Natural killer cell treated with Interleukin-12 subunit alpha and Interleukin-12 subunit beta and Interleukin-15 and Interleukin-18, amount 100 ng/mL, for 72 hours (primary cell): ENCODE measurements at regions not wholly inside any gene's neighbourhood (a gene's known extent, or its start where the extent isn't known, plus 50 kb on each side); places are given as distances from the start of the nearest gene placed in this dataset.

Experiments used
- ATAC-seq, 2 donors: fragments of 150-1000 bp; cut with Tn5 transposase in 1 of 2; sonication (Bioruptor Pico), chemical (Tn5 transposase) in 1 of 2; 2 replicates each; pipeline ENCODE4 v1.10.0; 2021
- DNase-seq: peaks from one replicate; pipeline ENCODE4 v3.0.0; 2022; ENCODE audit warnings: low spot score
- H3K27ac Mint-ChIP-seq, 2 donors: 1 replicate in 1 of 2; 2 replicates in 1 of 2; pipeline ENCODE4 v1.8.0; 2022; ENCODE audit warnings: mixed read lengths in 2 of 2, mild to moderate bottlenecking in 1 of 2, moderate library complexity in 1 of 2
- H3K27me3 Mint-ChIP-seq, 2 donors: 1 replicate in 1 of 2; 2 replicates in 1 of 2; pipeline ENCODE4 v1.8.0; 2022; ENCODE audit warnings: mixed read lengths in 2 of 2
- H3K36me3 Mint-ChIP-seq: one replicate; pipeline ENCODE4 v1.8.0; 2022; ENCODE audit warnings: mixed read lengths
- H3K4me1 Mint-ChIP-seq, 2 donors: 1 replicate in 1 of 2; 2 replicates in 1 of 2; pipeline ENCODE4 v1.8.0; 2022; ENCODE audit warnings: low read depth in 2 of 2, mixed read lengths in 2 of 2, mild to moderate bottlenecking in 1 of 2
- H3K4me3 Mint-ChIP-seq: one replicate; pipeline ENCODE4 v1.8.0; 2022; ENCODE audit warnings: mixed read lengths
- H3K9me3 Mint-ChIP-seq: 2 replicates; pipeline ENCODE4 v1.8.0; 2022; ENCODE audit warnings: mixed read lengths

DNA sequence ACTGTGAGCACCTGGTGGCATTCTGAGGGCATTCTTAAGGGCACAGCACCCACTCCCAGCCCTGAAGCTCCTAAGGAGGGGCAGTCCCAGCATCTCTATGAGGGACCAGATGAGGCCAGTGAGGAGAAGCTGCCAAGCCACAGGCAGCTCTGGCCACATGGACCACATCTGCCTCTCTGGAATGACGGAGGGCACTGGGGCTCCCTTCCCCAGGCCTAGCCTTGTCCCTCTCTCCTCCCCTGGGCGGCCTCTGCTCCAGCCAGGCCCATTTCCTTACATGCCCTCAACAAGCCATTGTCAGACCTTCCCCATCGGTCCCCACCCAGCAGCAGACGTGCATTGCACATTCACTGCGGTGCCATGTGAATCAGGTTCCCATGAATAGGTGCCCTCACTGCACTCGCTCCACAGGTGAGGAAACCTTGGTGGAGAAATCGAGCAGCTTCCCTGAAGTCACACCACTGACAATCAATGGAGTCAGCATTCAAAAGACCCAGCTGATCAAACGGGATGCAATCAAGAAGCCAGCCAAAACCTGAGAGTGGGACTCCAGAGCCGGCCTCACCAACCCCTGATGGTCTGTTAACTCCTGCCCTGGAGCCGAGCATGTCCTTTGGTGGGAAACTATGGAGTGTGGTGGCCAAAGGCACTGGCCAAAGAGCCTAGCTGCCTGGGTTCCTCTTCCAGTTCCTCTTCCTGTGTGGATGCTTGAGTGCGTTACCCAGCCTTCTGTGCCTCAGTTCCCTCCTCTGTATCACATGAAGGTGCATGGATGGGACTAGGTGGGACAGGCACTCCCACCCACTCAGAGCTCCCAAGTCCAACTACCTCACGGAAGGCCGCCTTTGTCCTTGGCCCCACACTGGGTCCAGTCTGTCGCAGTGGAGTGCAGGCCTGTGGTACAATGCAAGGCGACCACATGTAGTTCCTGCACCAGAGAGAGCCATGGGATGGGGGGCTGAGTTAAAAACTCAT is 147.3 kb downstream of the ZFP36L2 start:
- Mint-ChIP-seq H3K4me3 (no peak overlapping the region), H3K9me3 (no peaks in the 10 kb centered on the region)
- ATAC-seq: no peak

GRCh38 chr2:43078301-43078700 is 148.1 kb downstream of the ZFP36L2 start:
- H3K27ac Mint-ChIP-seq: no peak overlapping the region
- no peaks in the 10 kb centered on the region for H3K27me3 Mint-ChIP-seq
- DNase-seq (no peak), ATAC-seq (no peak)
- H3K9me3 Mint-ChIP-seq: no peaks in the 10 kb centered on the region
- H3K4me1 Mint-ChIP-seq: peaks cover 0 to 7% of the 10 kb centered on the region in 2 donors
- H3K36me3 Mint-ChIP-seq: no peaks in the 10 kb centered on the region
- H3K4me3 Mint-ChIP-seq: no peak overlapping the region

More for the DNA sequence above, 147.3 kb downstream of the ZFP36L2 start:
- Mint-ChIP-seq H3K27me3 (no peaks in the 10 kb centered on the region), H3K36me3 (no peaks in the 10 kb centered on the region), H3K4me1 (peaks cover 0 to 7% of the 10 kb centered on the region in 2 donors), H3K27ac (no peak overlapping the region)
- no peak for DNase-seq

DNA sequence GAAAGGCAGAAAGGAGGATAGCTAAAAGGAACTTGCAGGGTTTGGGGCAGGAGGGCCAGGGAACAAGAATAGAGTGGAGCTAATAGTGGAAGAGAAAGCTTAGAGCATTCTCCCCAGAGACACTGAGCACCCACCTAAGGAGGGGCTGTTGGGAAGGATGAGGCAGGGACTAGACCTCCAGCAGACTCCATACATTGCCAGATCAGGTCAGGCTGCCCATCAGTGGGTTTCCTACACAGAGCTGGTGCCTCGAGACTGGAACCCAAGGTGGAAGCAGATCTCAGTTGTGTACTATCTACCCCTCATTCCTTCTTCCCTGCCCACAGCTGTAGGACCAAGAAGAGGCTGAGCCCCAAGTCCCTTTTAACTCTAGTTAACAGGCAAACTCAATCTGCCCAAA is 148.5 kb downstream of the ZFP36L2 start:
- no peak overlapping the region for H3K4me3 Mint-ChIP-seq
- no peaks in the 10 kb centered on the region for H3K27me3 Mint-ChIP-seq
- H3K36me3 Mint-ChIP-seq: no peaks in the 10 kb centered on the region
- no peaks in the 10 kb centered on the region for H3K9me3 Mint-ChIP-seq
- ATAC-seq (no peak), DNase-seq (no peak)
- peaks cover 0 to 7% of the 10 kb centered on the region in 2 donors for H3K4me1 Mint-ChIP-seq
- no peak overlapping the region for H3K27ac Mint-ChIP-seq

- no peak for ATAC-seq
- Mint-ChIP-seq H3K4me1 (peaks cover 0 to 7% of the 10 kb centered on the region in 2 donors), H3K27ac (no peak overlapping the region), H3K27me3 (no peaks in the 10 kb centered on the region), H3K36me3 (no peaks in the 10 kb centered on the region), H3K9me3 (no peaks in the 10 kb centered on the region), H3K4me3 (no peak overlapping the region)
- DNase-seq: no peak
These were observed 149.7 kb downstream of the ZFP36L2 start for GRCh38 chr2:43076676-43077075.

- no peaks in the 10 kb centered on the region for H3K27me3 Mint-ChIP-seq
- no peaks in the 10 kb centered on the region for H3K9me3 Mint-ChIP-seq
- H3K36me3 Mint-ChIP-seq: no peaks in the 10 kb centered on the region
- ATAC-seq: peak in 1 of 2 donors; percentile 8
- H3K4me3 Mint-ChIP-seq: no peak overlapping the region
- H3K4me1 Mint-ChIP-seq: peaks cover 0 to 7% of the 10 kb centered on the region in 2 donors
- DNase-seq: no peak
- H3K27ac Mint-ChIP-seq: no peak overlapping the region
These were observed 150.4 kb downstream of the ZFP36L2 start for GRCh38 chr2:43075811-43076585.

- Mint-ChIP-seq H3K9me3 (no peaks in the 10 kb centered on the region), H3K4me1 (peaks cover 0 to 5% of the 10 kb centered on the region in 2 donors), H3K27me3 (no peaks in the 10 kb centered on the region), H3K36me3 (no peaks in the 10 kb centered on the region), H3K4me3 (no peak overlapping the region), H3K27ac (no peak overlapping the region)
- DNase-seq (no peak), ATAC-seq (no peak)
These were observed 151.3 kb downstream of the ZFP36L2 start for GRCh38 chr2:43075054-43075593.

DNA sequence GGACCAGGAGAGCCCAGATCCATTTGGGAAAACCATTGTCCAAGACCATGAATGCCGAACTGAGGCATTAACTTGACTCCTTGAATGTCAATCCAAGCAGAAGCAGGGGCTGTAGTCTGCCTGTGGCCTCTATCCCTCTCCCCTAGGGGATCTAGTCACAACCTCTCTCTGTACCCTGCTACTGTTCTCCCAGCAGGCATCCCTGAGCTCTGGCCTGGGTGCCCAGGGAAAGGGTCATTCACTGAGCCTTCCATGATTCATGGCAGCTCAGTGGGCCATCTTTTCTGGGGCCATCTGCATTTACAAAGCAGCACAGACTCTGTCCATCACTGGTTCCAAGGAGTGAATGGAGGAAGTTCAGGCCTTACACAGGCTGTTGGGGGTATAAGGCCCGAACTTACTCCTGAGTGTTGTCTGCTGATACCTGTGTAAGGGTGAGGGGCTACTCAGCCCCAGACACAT is 151.8 kb downstream of the ZFP36L2 start:
- Mint-ChIP-seq H3K36me3 (no peaks in the 10 kb centered on the region), H3K27ac (no peak overlapping the region), H3K9me3 (no peaks in the 10 kb centered on the region), H3K4me1 (peaks cover 0 to 4% of the 10 kb centered on the region in 2 donors), H3K27me3 (no peaks in the 10 kb centered on the region), H3K4me3 (no peak overlapping the region)
- ATAC-seq: no peak
- DNase-seq: no peak

- Mint-ChIP-seq H3K27ac (no peak overlapping the region), H3K9me3 (no peaks in the 10 kb centered on the region), H3K4me1 (peaks cover 0 to 4% of the 10 kb centered on the region in 2 donors), H3K4me3 (no peak overlapping the region), H3K36me3 (no peaks in the 10 kb centered on the region), H3K27me3 (no peaks in the 10 kb centered on the region)
- ATAC-seq: no peak
- DNase-seq: no peak
These were observed 152.4 kb downstream of the ZFP36L2 start for GRCh38 chr2:43074052-43074451.

GRCh38 chr2:43073401-43073825 is 153.0 kb downstream of the ZFP36L2 start:
- no peak for DNase-seq
- Mint-ChIP-seq H3K27ac (no peak overlapping the region), H3K4me1 (peaks cover 0 to 4% of the 10 kb centered on the region in 2 donors), H3K36me3 (no peaks in the 10 kb centered on the region), H3K27me3 (no peaks in the 10 kb centered on the region), H3K9me3 (no peaks in the 10 kb centered on the region), H3K4me3 (no peak overlapping the region)
- no peak for ATAC-seq

DNA sequence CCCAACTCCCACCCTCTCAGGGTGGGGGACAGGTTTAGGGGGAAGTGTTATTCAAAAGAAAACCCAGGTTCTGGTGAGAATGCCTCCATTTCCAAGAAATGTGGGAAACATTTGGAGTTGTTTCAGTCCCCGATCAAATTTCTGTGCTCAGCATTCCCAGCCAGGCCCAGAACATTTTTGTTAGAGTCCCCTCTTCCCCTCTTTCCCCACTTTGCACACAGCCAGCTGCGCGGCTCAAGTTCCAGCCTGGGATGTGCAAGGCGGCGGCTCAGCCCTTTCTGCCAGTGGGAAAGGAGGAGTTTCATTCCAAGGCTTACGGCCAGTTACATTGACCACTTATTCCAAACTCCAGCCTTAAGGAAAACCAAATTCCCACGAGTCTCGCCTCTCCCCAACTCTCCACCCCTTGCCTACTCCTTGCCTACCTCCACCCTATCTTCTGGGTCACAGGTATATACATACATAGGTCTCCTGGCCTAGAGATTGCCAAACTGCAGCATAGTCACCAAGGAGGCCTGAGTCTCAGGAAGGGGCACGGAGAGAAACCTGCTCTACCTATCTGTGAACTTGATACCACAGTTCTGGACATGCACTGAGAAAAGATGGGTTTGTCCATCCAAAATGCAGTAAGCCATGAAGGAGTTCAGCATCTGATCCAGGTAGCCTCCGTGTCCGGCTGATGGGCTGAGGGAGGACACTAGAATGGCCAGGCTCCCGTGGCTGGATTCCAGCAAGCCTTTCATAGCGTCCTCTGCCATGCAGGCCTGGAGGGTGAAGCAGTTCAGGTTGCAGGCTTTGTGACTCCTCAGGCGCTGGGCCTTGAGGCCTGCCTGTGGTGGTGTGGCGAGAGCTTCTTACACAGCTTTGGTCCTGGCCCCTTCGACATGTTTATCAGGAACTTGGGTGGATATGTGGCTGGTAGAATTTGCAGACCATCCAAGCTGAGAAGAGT is 154.5 kb downstream of the ZFP36L2 start:
- no peaks in the 10 kb centered on the region for H3K36me3 Mint-ChIP-seq
- no peak overlapping the region for H3K4me3 Mint-ChIP-seq
- H3K27me3 Mint-ChIP-seq: no peaks in the 10 kb centered on the region

DNA sequence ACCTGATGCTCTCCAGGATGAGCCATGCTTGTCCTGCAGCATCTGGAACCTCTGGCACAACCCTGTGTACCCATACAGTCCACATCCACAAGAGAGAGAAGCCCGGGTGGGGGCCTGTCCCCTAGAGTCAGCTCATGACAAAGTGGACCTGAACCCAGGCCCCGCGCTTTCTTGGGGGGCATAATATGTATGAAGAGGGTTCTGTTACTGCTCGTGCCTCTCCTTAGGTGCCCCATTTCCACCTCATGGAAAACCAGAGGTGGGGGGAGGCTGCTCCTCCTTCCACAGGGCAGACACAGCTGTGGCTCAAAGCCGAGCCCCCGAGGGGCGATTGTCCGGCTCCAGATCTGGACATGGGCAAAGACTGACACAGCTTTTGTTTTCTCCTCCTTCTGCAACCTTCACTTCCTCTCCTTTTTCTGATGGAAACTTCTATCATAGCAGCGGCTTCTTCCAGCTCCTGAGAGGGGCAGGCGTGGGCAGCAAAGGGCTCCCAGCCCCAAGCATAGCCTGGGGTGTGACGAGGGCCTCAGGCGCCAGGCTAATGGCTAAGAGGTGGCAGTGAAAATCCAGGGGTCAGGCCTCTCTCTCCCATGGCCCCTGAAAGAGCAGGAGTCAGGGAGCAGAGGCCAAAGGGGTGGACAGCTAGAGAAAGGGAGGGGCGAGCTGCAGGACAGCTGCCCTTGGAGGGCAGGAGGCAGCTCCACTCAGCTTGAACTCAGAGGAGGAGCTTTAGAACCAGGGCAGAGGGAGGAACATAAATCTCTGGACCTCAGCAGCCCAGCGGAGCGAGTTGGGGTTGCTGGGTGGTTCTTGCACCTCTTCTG is 155.5 kb downstream of the ZFP36L2 start:
- Mint-ChIP-seq H3K4me3 (no peak overlapping the region), H3K27me3 (no peaks in the 10 kb centered on the region), H3K36me3 (no peaks in the 10 kb centered on the region)

More for the DNA sequence above, 154.5 kb downstream of the ZFP36L2 start:
- no peak for DNase-seq
- H3K27ac Mint-ChIP-seq: no peak overlapping the region
- H3K9me3 Mint-ChIP-seq: no peaks in the 10 kb centered on the region
- no peak for ATAC-seq
- H3K4me1 Mint-ChIP-seq: no peaks in the 10 kb centered on the region

DNA sequence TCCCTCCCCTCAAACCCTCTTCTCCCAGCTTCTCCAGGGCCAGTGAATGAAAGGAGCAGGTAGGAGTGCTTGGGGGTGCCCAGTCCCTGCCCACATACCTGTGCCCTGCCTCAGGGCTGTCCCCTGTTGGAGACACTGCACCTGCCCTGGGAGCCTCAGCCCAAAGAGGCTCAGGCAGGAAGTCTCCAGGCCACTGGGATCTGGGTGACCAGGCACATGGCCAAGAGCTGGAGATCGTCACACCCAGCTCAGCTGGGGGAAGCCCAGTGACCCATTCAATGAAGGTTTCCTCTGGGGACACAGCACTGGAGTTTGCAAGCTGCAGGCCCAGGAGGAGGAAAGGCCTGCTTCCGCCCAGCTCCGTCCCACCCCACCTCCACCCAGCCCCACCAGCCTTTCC is 156.4 kb downstream of the ZFP36L2 start:
- no peak overlapping the region for H3K4me3 Mint-ChIP-seq
- H3K4me1 Mint-ChIP-seq: no peaks in the 10 kb centered on the region
- no peaks in the 10 kb centered on the region for H3K36me3 Mint-ChIP-seq
- peak in 1 of 2 donors; percentile 21 for ATAC-seq
- no peak overlapping the region for H3K27ac Mint-ChIP-seq
- no peaks in the 10 kb centered on the region for H3K27me3 Mint-ChIP-seq
- H3K9me3 Mint-ChIP-seq: no peaks in the 10 kb centered on the region
- no peak for DNase-seq

More for the DNA sequence above, 155.5 kb downstream of the ZFP36L2 start:
- no peaks in the 10 kb centered on the region for H3K4me1 Mint-ChIP-seq
- no peak overlapping the region for H3K27ac Mint-ChIP-seq
- ATAC-seq (no peak), DNase-seq (no peak)
- H3K9me3 Mint-ChIP-seq: no peaks in the 10 kb centered on the region
